HepG2 (cell line): ENCODE measurements at regions not wholly inside any gene's neighbourhood (a gene's known extent, or its start where the extent isn't known, plus 50 kb on each side); places are given as distances from the start of the nearest gene placed in this dataset.

Experiments
- DZIP1 ChIP-seq: sonication (generic); formaldehyde crosslinking; IDR thresholded peaks from 2 replicates; pipeline ENCODE4 v1.5.0; 2020; ENCODE audit warnings: mild to moderate bottlenecking, missing genetic modification reagents
- ELF4 ChIP-seq: sonication (generic); formaldehyde crosslinking; IDR thresholded peaks from 2 replicates; pipeline ENCODE4 v1.5.0; 2020; ENCODE audit warnings: missing genetic modification reagents, mild to moderate bottlenecking, moderate library complexity, borderline replicate concordance
- HNRNPLL ChIP-seq: fragments of 200-400 bp; formaldehyde crosslinking; IDR thresholded peaks from 2 replicates; pipeline ENCODE4 v1.6.1; 2017; ENCODE audit warnings: mild to moderate bottlenecking, low read depth, low read length; ENCODE audit not compliant: poor library complexity, severe bottlenecking
- HNRNPUL1 ChIP-seq: fragments of 200-400 bp; formaldehyde crosslinking; IDR thresholded peaks from 2 replicates; pipeline ENCODE4 v1.6.1; 2017; ENCODE audit warnings: low read depth, mild to moderate bottlenecking, low read length, moderate library complexity
- TF ChIP-seq, protein P1 (sequence below): sonication (generic); formaldehyde crosslinking; IDR thresholded peaks from 2 replicates; pipeline ENCODE4 v1.5.0; 2020; ENCODE audit warnings: mild to moderate bottlenecking, missing genetic modification reagents, moderate library complexity
- TF ChIP-seq, protein P2 (sequence below), 2 experiments: fragments of 450-650 bp in 1 of 2; sonication (generic) in 1 of 2; formaldehyde crosslinking in 1 of 2; IDR thresholded peaks; 2 replicates each; pipeline versions ENCODE4 v1.6.1 to v1.8.0; 2016 to 2022; ENCODE audit warnings: antibody characterized with exemption in 1 of 2, mild to moderate bottlenecking in 1 of 2, missing genetic modification reagents in 1 of 2
- TF ChIP-seq, protein P3 (sequence below): sonication (generic); formaldehyde crosslinking; conservative IDR thresholded peaks from 2 replicates; pipeline ENCODE4 v1.8.1; 2023; ENCODE audit warnings: missing genetic modification reagents

DNA sequence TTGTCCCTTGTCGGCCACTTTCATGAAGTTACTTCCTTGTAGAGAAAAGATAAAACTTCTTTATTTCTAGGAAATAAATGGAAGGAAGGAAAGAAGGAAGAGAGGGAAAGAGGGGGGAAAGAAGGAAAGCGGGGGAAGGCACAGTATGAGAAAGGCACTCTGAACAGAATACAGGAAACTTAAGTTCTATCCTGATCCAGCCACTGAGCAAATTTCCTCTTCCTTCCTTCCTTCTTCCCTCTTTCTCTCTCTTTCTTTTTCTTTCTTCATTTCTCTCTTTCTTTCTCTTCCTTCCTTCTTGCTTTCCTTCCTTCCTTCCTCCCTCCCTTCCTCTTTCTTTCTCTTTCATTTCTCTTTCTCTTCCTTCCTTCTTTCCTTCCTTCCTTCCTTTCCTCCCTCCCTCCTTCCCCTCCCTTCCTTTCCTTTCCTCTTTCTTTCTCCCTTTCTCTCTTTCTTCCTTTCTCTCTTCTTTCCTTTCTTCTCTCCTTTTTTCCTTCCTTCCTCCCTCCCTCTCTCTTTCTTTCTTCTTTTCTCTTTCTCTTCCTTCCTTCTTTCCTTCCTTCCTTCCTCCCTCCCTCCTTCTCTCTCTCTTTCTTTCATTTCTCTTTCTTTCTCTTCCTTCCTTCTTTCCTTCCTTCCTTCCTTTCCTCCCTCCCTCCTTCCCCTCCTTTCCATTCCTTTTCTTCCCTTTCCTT, 240.2 kb upstream of the BRINP1 start:
- TF ChIP-seq, protein P1, sequence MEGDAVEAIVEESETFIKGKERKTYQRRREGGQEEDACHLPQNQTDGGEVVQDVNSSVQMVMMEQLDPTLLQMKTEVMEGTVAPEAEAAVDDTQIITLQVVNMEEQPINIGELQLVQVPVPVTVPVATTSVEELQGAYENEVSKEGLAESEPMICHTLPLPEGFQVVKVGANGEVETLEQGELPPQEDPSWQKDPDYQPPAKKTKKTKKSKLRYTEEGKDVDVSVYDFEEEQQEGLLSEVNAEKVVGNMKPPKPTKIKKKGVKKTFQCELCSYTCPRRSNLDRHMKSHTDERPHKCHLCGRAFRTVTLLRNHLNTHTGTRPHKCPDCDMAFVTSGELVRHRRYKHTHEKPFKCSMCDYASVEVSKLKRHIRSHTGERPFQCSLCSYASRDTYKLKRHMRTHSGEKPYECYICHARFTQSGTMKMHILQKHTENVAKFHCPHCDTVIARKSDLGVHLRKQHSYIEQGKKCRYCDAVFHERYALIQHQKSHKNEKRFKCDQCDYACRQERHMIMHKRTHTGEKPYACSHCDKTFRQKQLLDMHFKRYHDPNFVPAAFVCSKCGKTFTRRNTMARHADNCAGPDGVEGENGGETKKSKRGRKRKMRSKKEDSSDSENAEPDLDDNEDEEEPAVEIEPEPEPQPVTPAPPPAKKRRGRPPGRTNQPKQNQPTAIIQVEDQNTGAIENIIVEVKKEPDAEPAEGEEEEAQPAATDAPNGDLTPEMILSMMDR, result no peak
- no peak for TF ChIP-seq DZIP1 (CRISPR knock-in tag)
- TF ChIP-seq, protein P2, sequence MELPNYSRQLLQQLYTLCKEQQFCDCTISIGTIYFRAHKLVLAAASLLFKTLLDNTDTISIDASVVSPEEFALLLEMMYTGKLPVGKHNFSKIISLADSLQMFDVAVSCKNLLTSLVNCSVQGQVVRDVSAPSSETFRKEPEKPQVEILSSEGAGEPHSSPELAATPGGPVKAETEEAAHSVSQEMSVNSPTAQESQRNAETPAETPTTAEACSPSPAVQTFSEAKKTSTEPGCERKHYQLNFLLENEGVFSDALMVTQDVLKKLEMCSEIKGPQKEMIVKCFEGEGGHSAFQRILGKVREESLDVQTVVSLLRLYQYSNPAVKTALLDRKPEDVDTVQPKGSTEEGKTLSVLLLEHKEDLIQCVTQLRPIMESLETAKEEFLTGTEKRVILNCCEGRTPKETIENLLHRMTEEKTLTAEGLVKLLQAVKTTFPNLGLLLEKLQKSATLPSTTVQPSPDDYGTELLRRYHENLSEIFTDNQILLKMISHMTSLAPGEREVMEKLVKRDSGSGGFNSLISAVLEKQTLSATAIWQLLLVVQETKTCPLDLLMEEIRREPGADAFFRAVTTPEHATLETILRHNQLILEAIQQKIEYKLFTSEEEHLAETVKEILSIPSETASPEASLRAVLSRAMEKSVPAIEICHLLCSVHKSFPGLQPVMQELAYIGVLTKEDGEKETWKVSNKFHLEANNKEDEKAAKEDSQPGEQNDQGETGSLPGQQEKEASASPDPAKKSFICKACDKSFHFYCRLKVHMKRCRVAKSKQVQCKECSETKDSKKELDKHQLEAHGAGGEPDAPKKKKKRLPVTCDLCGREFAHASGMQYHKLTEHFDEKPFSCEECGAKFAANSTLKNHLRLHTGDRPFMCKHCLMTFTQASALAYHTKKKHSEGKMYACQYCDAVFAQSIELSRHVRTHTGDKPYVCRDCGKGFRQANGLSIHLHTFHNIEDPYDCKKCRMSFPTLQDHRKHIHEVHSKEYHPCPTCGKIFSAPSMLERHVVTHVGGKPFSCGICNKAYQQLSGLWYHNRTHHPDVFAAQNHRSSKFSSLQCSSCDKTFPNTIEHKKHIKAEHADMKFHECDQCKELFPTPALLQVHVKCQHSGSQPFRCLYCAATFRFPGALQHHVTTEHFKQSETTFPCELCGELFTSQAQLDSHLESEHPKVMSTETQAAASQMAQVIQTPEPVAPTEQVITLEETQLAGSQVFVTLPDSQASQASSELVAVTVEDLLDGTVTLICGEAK (IDR thresholded peaks at IDR 0.05), result no peak
- TF ChIP-seq, protein P2 (CRISPR knock-in tag; IDR thresholded peaks at IDR 0.05), result no peak
- TF ChIP-seq, protein P3, sequence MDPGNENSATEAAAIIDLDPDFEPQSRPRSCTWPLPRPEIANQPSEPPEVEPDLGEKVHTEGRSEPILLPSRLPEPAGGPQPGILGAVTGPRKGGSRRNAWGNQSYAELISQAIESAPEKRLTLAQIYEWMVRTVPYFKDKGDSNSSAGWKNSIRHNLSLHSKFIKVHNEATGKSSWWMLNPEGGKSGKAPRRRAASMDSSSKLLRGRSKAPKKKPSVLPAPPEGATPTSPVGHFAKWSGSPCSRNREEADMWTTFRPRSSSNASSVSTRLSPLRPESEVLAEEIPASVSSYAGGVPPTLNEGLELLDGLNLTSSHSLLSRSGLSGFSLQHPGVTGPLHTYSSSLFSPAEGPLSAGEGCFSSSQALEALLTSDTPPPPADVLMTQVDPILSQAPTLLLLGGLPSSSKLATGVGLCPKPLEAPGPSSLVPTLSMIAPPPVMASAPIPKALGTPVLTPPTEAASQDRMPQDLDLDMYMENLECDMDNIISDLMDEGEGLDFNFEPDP (CRISPR knock-in tag), result no peak
- no peak for TF ChIP-seq HNRNPLL
- no peak for TF ChIP-seq ELF4 (CRISPR knock-in tag)
- no peak for TF ChIP-seq HNRNPUL1
